HG03108 (cell line): ENCODE measurements at regions not wholly inside any gene's neighbourhood (a gene's known extent, or its start where the extent isn't known, plus 50 kb on each side); places are given as distances from the start of the nearest gene placed in this dataset.

Experiments
- ATAC-seq: cut with Tn5 transposase; IDR thresholded peaks from one replicate; pipeline ENCODE4 v1.9.1; 2021; ENCODE audit warnings: moderate library complexity; ENCODE audit not compliant: unreplicated experiment

GRCh38 chr15:94015324-94015723 is 216.0 kb upstream of the MCTP2 start:
- ATAC-seq: no peak

- ATAC-seq: no peak
Observed at GRCh38 chr15:94008104-94009074, 223.0 kb upstream of the MCTP2 start.

GRCh38 chr15:94004697-94005096 is 226.7 kb upstream of the MCTP2 start:
- no peak for ATAC-seq

- no peak for ATAC-seq
Observed at GRCh38 chr15:94002041-94002440, 229.3 kb upstream of the MCTP2 start.

- ATAC-seq: no peak
Observed at GRCh38 chr15:94001255-94001801, 230.0 kb upstream of the MCTP2 start.

- no peak for ATAC-seq
Observed at GRCh38 chr15:94000606-94001005, 230.8 kb upstream of the MCTP2 start.

GRCh38 chr15:93997071-93997658 is 234.2 kb upstream of the MCTP2 start:
- no peak for ATAC-seq

GRCh38 chr15:93989440-93989998 is 241.8 kb upstream of the MCTP2 start:
- no peak for ATAC-seq

GRCh38 chr15:93987068-93987467 is 244.3 kb upstream of the MCTP2 start:
- peak; percentile 62 for ATAC-seq

GRCh38 chr15:93986400-93986984 is 244.9 kb upstream of the MCTP2 start:
- ATAC-seq: no peak

- no peak for ATAC-seq
Observed at GRCh38 chr15:93985925-93986324, 245.4 kb upstream of the MCTP2 start.

- ATAC-seq: no peak
Observed at GRCh38 chr15:93985176-93985575, 246.2 kb upstream of the MCTP2 start.

GRCh38 chr15:93983526-93983925 is 247.8 kb upstream of the MCTP2 start:
- ATAC-seq: no peak

- no peak for ATAC-seq
Observed at GRCh38 chr15:93982226-93982727, 249.1 kb upstream of the MCTP2 start.

- ATAC-seq: no peak
Observed at GRCh38 chr15:93981706-93982105, 249.7 kb upstream of the MCTP2 start.

GRCh38 chr15:93980261-93980911 is 251.0 kb upstream of the MCTP2 start:
- ATAC-seq: no peak

GRCh38 chr15:93974804-93975481 is 256.4 kb upstream of the MCTP2 start:
- ATAC-seq: no peak

- no peak for ATAC-seq
Observed at GRCh38 chr15:93973287-93973686, 258.1 kb upstream of the MCTP2 start.

- no peak for ATAC-seq
Observed at GRCh38 chr15:93968773-93969172, 262.6 kb upstream of the MCTP2 start.

GRCh38 chr15:93965304-93965908 is 266.0 kb upstream of the MCTP2 start:
- no peak for ATAC-seq
